PC-3 (cell line): ENCODE measurements at regions not wholly inside any gene's neighbourhood (a gene's known extent, or its start where the extent isn't known, plus 50 kb on each side); places are given as distances from the start of the nearest gene placed in this dataset.

Experiments used
- ATAC-seq: fragments of 200-7000 bp; cut with Tn5 transposase; 2 replicates; pipeline ENCODE4 v1.9.1; 2020; ENCODE audit warnings: mild to moderate bottlenecking, moderate library complexity
- BruUV-seq: library from RNA; stranded (reverse); fragments of 400-500 nt; replicated peaks from 2 replicates; lab custom pipeline; 2021; lab: Mats Ljungman, UMichigan
- CTCF ChIA-PET: fragments of 300-600 bp; sonication (Branson Sonifier 250); formaldehyde crosslinking; loops from one replicate; lab custom pipeline; 2022; ENCODE audit warnings: antibody characterized with exemption; lab: Charles Lee
- POLR2A ChIA-PET: fragments of 300-600 bp; sonication (Branson Sonifier 250); formaldehyde crosslinking; loops from one replicate; lab custom pipeline; 2022; ENCODE audit warnings: antibody characterized with exemption; ENCODE audit not compliant: unreplicated experiment; lab: Charles Lee
- DNase-seq: peaks from one replicate; pipeline ENCODE4 v3.0.0-alpha.2; 2015
- H2AFZ ChIP-seq: fragments of 300-600 bp; sonication (generic); 2 replicates; pipeline ENCODE4 v1.6.0; 2016; ENCODE audit warnings: antibody characterized with exemption, low read length
- H3F3A ChIP-seq: fragments of 300-600 bp; sonication (generic); one replicate; pipeline ENCODE4 v1.6.0; 2017; ENCODE audit warnings: antibody characterized with exemption, low read length, control low read depth, mild to moderate bottlenecking; ENCODE audit not compliant: unreplicated experiment
- H3K27ac ChIP-seq: fragments of 300-600 bp; sonication (generic); 2 replicates; pipeline ENCODE4 v1.5.1; 2016; ENCODE audit warnings: mild to moderate bottlenecking, low read length
- H3K27me3 ChIP-seq: fragments of 300-600 bp; sonication (generic); 2 replicates; pipeline ENCODE4 v1.6.1; 2016; ENCODE audit warnings: low read length, mixed read lengths
- H3K36me3 ChIP-seq: fragments of 300-600 bp; sonication (generic); 2 replicates; pipeline ENCODE4 v1.6.1; 2016; ENCODE audit warnings: low read depth, mixed run types, low read length, mixed read lengths
- H3K4me1 ChIP-seq: fragments of 300-600 bp; sonication (generic); 2 replicates; pipeline ENCODE4 v1.5.1; 2016; ENCODE audit warnings: low read length; ENCODE audit not compliant: insufficient read depth
- H3K4me2 ChIP-seq: fragments of 300-600 bp; sonication (generic); 2 replicates; pipeline ENCODE4 v1.6.0; 2016; ENCODE audit warnings: low read length
- H3K4me3 ChIP-seq: fragments of 300-600 bp; sonication (generic); 2 replicates; pipeline ENCODE4 v1.5.1; 2016; ENCODE audit warnings: mild to moderate bottlenecking, low read length, mixed read lengths
- H3K79me2 ChIP-seq: fragments of 300-600 bp; sonication (generic); 2 replicates; pipeline ENCODE4 v1.6.1; 2017; ENCODE audit warnings: low read length, mixed read lengths
- H3K9ac ChIP-seq: fragments of 300-600 bp; sonication (generic); 2 replicates; pipeline ENCODE4 v1.6.0; 2016; ENCODE audit warnings: mild to moderate bottlenecking, low read length
- H3K9me2 ChIP-seq: fragments of 300-600 bp; sonication (generic); replicated peaks from 2 replicates; pipeline ENCODE4 v1.6.1; 2016; ENCODE audit warnings: mixed run types, low read length, mixed read lengths
- H3K9me3 ChIP-seq: fragments of 300-600 bp; sonication (generic); 2 replicates; pipeline ENCODE4 v1.6.1; 2016; ENCODE audit warnings: low read length, mixed read lengths
- H4K20me1 ChIP-seq: fragments of 300-600 bp; sonication (generic); 2 replicates; pipeline ENCODE4 v1.6.1; 2016; ENCODE audit warnings: low read length, mixed read lengths
- EZH2 ChIP-seq: fragments of 300-600 bp; sonication (generic); IDR thresholded peaks from one replicate; pipeline ENCODE4 v1.6.1; 2017; ENCODE audit warnings: antibody characterized with exemption, mild to moderate bottlenecking, low read length; ENCODE audit not compliant: unreplicated experiment
- EZH2phosphoT487 ChIP-seq: fragments of 300-600 bp; sonication (generic); IDR thresholded peaks from 2 replicates; pipeline ENCODE4 v1.6.1; 2018; ENCODE audit warnings: mild to moderate bottlenecking, antibody characterized with exemption, low read length, borderline replicate concordance
- intact Hi-C: fragments of 100-400 bp; cut with micrococcal nuclease; formaldehyde crosslinking; loops from 2 replicates; pipeline ENCODE4 v1.9.0; 2023
- TF ChIP-seq, protein P1 (sequence below): fragments of 300-600 bp; sonication (generic); conservative IDR thresholded peaks from 2 replicates; pipeline ENCODE4 v1.5.1; 2017; ENCODE audit warnings: antibody characterized with exemption, low read depth, mild to moderate bottlenecking, low read length

DNA sequence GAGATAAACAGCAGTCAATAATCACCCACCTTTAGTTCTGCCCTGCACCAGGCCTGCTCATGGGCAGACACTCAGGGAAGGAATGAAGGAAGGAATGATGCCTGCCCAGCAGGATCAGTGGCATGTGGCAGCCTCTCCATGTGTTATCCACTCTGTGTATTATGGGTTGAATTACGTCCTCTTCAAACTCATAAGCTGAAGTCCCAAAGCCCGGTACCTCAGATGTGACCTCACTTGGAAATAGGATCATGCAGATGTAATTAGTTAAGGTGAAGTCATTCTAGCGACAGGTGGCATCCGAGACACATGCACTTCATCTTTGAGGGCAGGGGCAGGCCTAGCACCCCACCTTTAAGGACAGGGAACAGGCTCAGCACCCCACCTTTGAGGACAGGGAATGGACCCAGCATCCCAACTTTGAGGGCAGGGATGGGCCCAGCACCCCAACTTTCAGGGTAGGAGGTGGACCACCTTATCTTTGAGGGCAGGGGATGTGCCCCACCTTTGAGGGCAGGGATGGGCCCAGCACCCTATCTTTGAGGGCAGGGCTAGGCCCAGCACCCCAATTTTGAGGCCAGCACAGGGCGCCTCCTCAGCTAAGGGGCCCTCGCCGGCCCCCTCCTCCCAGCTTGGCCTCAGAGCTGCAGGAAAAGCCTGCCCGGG, 127.6 kb downstream of the URI1 start:
- ATAC-seq (no peak), DNase-seq (no peak)
- ChIA-PET POLR2A (no interaction called here), CTCF (no interaction called here)
- intact Hi-C loops = no loop called here
- Histone ChIP-seq H3K27me3 (no peaks in the 10 kb centered on the region), H3K9me3 (no peaks in the 10 kb centered on the region), H2AFZ (no peak overlapping the region), H3F3A (no peaks in the 10 kb centered on the region), H3K9me2 (no peaks in the 10 kb centered on the region), H3K9ac (no peak overlapping the region), H3K36me3 (no peaks in the 10 kb centered on the region), H4K20me1 (no peaks in the 10 kb centered on the region), H3K4me1 (no peaks in the 10 kb centered on the region), H3K79me2 (no peaks in the 10 kb centered on the region), H3K4me2 (no peak overlapping the region), H3K27ac (no peak overlapping the region), H3K4me3 (no peak overlapping the region)
- TF ChIP-seq, protein P1, sequence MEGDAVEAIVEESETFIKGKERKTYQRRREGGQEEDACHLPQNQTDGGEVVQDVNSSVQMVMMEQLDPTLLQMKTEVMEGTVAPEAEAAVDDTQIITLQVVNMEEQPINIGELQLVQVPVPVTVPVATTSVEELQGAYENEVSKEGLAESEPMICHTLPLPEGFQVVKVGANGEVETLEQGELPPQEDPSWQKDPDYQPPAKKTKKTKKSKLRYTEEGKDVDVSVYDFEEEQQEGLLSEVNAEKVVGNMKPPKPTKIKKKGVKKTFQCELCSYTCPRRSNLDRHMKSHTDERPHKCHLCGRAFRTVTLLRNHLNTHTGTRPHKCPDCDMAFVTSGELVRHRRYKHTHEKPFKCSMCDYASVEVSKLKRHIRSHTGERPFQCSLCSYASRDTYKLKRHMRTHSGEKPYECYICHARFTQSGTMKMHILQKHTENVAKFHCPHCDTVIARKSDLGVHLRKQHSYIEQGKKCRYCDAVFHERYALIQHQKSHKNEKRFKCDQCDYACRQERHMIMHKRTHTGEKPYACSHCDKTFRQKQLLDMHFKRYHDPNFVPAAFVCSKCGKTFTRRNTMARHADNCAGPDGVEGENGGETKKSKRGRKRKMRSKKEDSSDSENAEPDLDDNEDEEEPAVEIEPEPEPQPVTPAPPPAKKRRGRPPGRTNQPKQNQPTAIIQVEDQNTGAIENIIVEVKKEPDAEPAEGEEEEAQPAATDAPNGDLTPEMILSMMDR = no peak
- TF ChIP-seq EZH2phosphoT487 (no peak), EZH2 (no peak)
- BruUV-seq = no TSS peak

- Histone ChIP-seq H3K27me3 (no peaks in the 10 kb centered on the region), H3K9me3 (no peaks in the 10 kb centered on the region), H3K79me2 (no peaks in the 10 kb centered on the region), H2AFZ (no peak overlapping the region), H3K27ac (no peak overlapping the region), H3K9ac (no peak overlapping the region), H3K4me3 (no peak overlapping the region), H3F3A (no peaks in the 10 kb centered on the region), H3K4me1 (no peaks in the 10 kb centered on the region), H3K9me2 (no peaks in the 10 kb centered on the region), H3K36me3 (no peaks in the 10 kb centered on the region), H3K4me2 (no peak overlapping the region), H4K20me1 (no peaks in the 10 kb centered on the region)
- intact Hi-C loops = no loop called here
- ATAC-seq (no peak), DNase-seq (no peak)
- ChIA-PET POLR2A (no interaction called here), CTCF (no interaction called here)
- no peak for TF ChIP-seq EZH2phosphoT487
- no peak for TF ChIP-seq EZH2
- TF ChIP-seq, protein P1 = no peak
- BruUV-seq = no TSS peak
These were observed 128.3 kb downstream of the URI1 start for GRCh38 chr19:30070198-30070967.
